ENCODE measurements at regions not wholly inside any gene's neighbourhood (a gene's known extent, or its start where the extent isn't known, plus 50 kb on each side); places are given as distances from the start of the nearest gene placed in this dataset.

DNA sequence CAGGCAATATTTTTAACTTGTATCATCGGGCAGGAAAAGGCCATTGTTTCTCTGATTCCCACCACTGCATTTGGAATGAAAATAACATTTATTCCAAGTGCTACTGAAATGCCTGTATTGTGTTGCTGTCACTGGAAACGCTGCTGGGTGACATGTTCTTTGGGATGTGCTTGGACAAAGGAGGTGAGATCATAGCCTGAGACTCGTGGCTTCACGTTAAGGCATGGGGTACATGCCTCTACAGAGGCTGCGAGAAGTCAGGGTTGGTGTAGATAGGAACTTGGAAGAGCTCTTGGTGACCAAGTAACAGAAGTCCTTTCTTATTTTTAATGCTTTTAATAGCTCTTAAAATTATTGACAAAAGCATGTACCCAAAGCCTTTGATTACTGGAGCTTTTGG is 58.8 kb upstream of the MAF start:
- Histone ChIP-seq H3K4me3 (no peak overlapping the region), H3K27me3 (no peaks in the 10 kb centered on the region), H3K27ac (no peak overlapping the region), H3K9me3 (ENCODE audit: low read depth) (no peaks in the 10 kb centered on the region), H3K36me3 (no peaks in the 10 kb centered on the region), H3K4me1 (ENCODE audit: low read depth) (no peaks in the 10 kb centered on the region)
- TF ChIP-seq, protein P1, sequence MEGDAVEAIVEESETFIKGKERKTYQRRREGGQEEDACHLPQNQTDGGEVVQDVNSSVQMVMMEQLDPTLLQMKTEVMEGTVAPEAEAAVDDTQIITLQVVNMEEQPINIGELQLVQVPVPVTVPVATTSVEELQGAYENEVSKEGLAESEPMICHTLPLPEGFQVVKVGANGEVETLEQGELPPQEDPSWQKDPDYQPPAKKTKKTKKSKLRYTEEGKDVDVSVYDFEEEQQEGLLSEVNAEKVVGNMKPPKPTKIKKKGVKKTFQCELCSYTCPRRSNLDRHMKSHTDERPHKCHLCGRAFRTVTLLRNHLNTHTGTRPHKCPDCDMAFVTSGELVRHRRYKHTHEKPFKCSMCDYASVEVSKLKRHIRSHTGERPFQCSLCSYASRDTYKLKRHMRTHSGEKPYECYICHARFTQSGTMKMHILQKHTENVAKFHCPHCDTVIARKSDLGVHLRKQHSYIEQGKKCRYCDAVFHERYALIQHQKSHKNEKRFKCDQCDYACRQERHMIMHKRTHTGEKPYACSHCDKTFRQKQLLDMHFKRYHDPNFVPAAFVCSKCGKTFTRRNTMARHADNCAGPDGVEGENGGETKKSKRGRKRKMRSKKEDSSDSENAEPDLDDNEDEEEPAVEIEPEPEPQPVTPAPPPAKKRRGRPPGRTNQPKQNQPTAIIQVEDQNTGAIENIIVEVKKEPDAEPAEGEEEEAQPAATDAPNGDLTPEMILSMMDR (IDR thresholded peaks at IDR 0.05; ENCODE audit: low read depth, low read length) = no peak
- no peak for DNase-seq (ENCODE audit: low read depth in 1 of 2, low spot score in 1 of 2)

DNA sequence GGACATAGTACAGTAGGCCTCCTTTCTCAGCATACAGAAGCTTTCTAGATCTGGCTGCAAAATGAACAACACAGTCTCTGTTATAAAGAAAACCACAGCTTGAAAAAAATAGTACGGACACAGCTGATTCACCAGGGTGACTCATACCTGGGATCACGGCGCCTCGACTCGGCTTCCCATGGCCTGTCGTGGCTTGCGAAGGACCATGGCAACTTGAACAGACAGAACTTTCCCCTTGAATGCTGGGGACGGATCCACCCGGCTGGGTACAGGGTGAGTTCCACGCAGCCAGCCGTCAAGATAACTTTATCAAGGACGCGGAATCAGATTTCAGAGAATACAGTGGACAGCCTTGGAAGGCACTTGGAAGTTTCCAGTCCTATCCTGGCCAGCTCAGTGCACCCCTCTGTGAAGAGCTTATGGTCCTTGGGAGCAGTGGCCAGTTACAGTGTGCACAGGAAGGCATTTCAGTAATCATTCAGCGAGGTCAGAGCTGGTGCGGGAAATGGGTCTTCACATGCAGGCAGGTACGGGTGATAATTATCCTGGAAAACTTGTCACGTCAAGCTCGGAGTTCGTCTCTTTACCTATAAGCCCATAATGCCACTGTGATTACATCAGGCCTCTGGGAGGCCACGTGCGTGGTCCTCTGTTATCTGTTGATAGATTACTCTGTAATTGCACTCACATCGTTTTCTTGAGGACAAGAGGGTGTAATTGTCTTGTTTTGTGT is 57.9 kb upstream of the MAF start:
- Histone ChIP-seq H3K27ac (no peak overlapping the region), H3K9me3 (ENCODE audit: low read depth) (no peaks in the 10 kb centered on the region), H3K4me1 (ENCODE audit: low read depth) (peaks cover under 1% of the 10 kb centered on the region), H3K4me3 (no peak overlapping the region), H3K27me3 (no peaks in the 10 kb centered on the region), H3K36me3 (no peaks in the 10 kb centered on the region)
- TF ChIP-seq, protein P1 (IDR thresholded peaks at IDR 0.05; ENCODE audit: low read depth, low read length) = no peak
- peak in 1 of 2 donors; percentile 84 for DNase-seq (ENCODE audit: low read depth in 1 of 2, low spot score in 1 of 2)

DNA sequence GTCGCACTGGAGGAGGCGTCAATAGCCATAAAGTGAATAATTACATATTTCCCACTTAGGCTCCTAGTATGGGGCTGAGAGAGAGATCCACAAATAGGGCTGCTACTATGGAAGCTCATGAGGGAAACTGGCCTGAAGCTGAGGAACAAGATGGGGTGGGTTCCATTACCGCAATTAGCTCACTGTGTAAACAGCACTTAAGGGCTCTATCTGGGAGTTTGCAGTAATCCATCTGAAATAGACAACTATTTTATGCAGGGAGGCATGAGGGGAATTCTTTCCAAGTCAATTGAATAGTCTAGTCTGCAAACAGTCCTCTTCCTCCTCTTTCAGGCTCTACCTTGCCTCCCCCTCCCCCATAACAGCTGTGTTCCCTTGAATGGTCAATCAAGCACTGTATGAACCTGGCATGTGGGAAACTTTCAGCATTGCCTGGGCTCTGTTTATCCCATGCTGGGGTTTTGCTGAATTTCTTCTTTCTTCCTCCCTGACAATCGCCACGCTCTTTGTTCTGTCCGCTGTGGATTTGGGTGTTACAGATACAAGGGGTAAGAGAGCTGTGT is 56.1 kb upstream of the MAF start:
- peaks cover 3% of the 10 kb centered on the region for H3K4me1 ChIP-seq (ENCODE audit: low read depth)
- H3K27me3 ChIP-seq = no peaks in the 10 kb centered on the region
- H3K27ac ChIP-seq = no peak overlapping the region
- TF ChIP-seq, protein P1 (IDR thresholded peaks at IDR 0.05; ENCODE audit: low read depth, low read length) = no peak
- H3K9me3 ChIP-seq (ENCODE audit: low read depth) = no peaks in the 10 kb centered on the region
- no peaks in the 10 kb centered on the region for H3K36me3 ChIP-seq
- DNase-seq (ENCODE audit: low read depth in 1 of 2, low spot score in 1 of 2) = no peak
- H3K4me3 ChIP-seq = no peak overlapping the region

DNA sequence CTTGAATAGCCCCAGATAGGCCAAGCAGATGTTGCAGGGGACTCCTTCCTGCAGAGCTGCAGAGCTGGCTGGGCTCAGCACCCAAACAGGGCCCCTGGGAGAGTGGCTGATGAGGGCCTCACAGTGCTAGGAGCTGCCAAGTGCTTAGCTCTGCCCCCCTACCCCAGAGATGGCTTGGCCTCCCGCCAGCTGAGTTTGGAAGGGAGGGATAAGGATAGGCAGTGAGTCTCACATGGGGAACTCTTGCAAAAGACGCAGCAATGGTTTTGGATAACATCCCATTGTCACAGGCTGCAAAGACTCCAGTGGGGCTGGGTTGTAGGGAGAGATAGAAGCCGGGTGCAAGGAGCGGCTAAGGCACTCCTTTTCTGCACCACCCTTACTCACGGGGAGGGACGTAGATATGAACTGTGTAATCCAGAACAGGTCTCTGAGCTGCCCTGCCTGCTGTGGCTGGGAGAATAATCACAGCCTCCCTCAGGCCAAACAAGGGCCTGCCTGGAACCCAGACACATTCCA is 52.9 kb upstream of the MAF start:
- no peaks in the 10 kb centered on the region for H3K27me3 ChIP-seq
- H3K9me3 ChIP-seq (ENCODE audit: low read depth) = no peaks in the 10 kb centered on the region
- DNase-seq (ENCODE audit: low read depth in 1 of 2, low spot score in 1 of 2) = peak; percentile 46 to 90
- no peak overlapping the region for H3K4me3 ChIP-seq
- H3K36me3 ChIP-seq = no peaks in the 10 kb centered on the region
- H3K4me1 ChIP-seq (ENCODE audit: low read depth) = peaks cover 3% of the 10 kb centered on the region
- no peak overlapping the region for H3K27ac ChIP-seq
- TF ChIP-seq, protein P1 (IDR thresholded peaks at IDR 0.05; ENCODE audit: low read depth, low read length) = no peak

DNA sequence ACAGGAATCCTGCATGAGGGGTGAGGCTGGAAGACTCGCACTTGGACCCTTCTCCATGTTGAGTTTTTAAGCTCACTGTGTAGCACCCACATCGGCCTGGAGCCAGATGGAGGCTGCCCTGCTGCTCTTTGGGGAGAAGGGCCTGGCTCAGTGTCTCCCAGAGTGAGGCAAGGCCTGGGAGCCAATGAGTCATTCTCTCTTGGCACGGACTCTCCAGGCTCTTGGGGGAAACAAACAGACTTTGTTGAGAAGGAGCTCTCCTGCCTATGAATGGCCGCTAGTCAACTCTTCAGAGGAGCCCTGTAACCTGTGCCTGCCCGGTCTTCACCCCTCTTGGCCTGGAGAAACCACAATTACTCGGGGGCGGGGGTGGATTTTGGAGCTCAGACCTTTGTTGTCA is 50.8 kb upstream of the MAF start:
- H3K4me1 ChIP-seq (ENCODE audit: low read depth) = peaks cover 3% of the 10 kb centered on the region

More for the DNA sequence above, 50.8 kb upstream of the MAF start:
- H3K36me3 ChIP-seq = no peaks in the 10 kb centered on the region
- no peaks in the 10 kb centered on the region for H3K9me3 ChIP-seq (ENCODE audit: low read depth)
- no peak overlapping the region for H3K4me3 ChIP-seq
- TF ChIP-seq, protein P1 (IDR thresholded peaks at IDR 0.05; ENCODE audit: low read depth, low read length) = no peak
- H3K27me3 ChIP-seq = no peaks in the 10 kb centered on the region
- H3K27ac ChIP-seq = no peak overlapping the region
- DNase-seq (ENCODE audit: low read depth in 1 of 2, low spot score in 1 of 2) = peak in 1 of 2 donors; percentile 82
